Upper lobe of left lung (tissue), 6 donors: ENCODE measurements at regions not wholly inside any gene's neighbourhood (a gene's known extent, or its start where the extent isn't known, plus 50 kb on each side); places are given as distances from the start of the nearest gene placed in this dataset.

Experiments
- ATAC-seq, 2 donors: fragments of 200-7000 bp; cut with Tn5 transposase; one replicate each; pipeline ENCODE4 v1.9.1; 2022; ENCODE audit warnings: mild to moderate bottlenecking in 2 of 2, moderate library complexity in 2 of 2; ENCODE audit not compliant: low FRiP score in 2 of 2
- DNase-seq, 2 donors: peaks; one replicate each; pipeline ENCODE4 v3.0.0-alpha.2; 2019 to 2020
- H3K27ac ChIP-seq, 4 donors: fragments of 200-600 bp; sonication (generic); one replicate each; pipeline ENCODE4 v1.5.1; 2016 to 2019
- H3K27me3 ChIP-seq, 4 donors: fragments of 200-600 bp; sonication (generic); one replicate each; pipeline ENCODE4 v1.5.1; 2017 to 2019
- H3K36me3 ChIP-seq, 4 donors: fragments of 200-600 bp; sonication (generic); one replicate each; pipeline ENCODE4 v1.5.1; 2016 to 2019
- H3K4me1 ChIP-seq, 4 donors: fragments of 200-600 bp; sonication (generic); one replicate each; pipeline ENCODE4 v1.5.1; 2018 to 2019
- H3K4me3 ChIP-seq, 4 donors: fragments of 200-600 bp; sonication (generic); one replicate each; pipeline ENCODE4 v1.5.1; 2017 to 2019; ENCODE audit warnings: mild to moderate bottlenecking in 2 of 4, moderate library complexity in 1 of 4
- H3K9me3 ChIP-seq, 4 donors: fragments of 200-600 bp; sonication (generic); one replicate each; pipeline ENCODE4 v1.5.1; 2018 to 2019
- CTCF ChIP-seq, 6 experiments: fragments of 450-650 bp in 4 of 6; fragments of 200-600 bp in 2 of 6; sonication (generic) in 2 of 6; IDR thresholded peaks; one replicate each; pipeline ENCODE4 v1.5.1; 2016 to 2019; ENCODE audit warnings: antibody characterized with exemption in 6 of 6
- EP300 ChIP-seq, 4 donors: sonication (generic); formaldehyde crosslinking; IDR thresholded peaks; one replicate each; pipeline ENCODE4 v1.5.1; 2017; ENCODE audit warnings: antibody characterized with exemption in 4 of 4, control low read depth in 2 of 4
- POLR2A ChIP-seq, 4 donors: fragments of 450-650 bp; IDR thresholded peaks; one replicate each; pipeline ENCODE4 v1.5.1; 2016 to 2017; ENCODE audit warnings: antibody characterized with exemption in 4 of 4, mild to moderate bottlenecking in 2 of 4
- POLR2AphosphoS5 ChIP-seq, 2 donors: sonication (generic); formaldehyde crosslinking; IDR thresholded peaks; one replicate each; pipeline ENCODE4 v1.5.1; 2017; ENCODE audit warnings: antibody characterized with exemption in 2 of 2
- WGBS, 2 donors: methylation state at CpG; one replicate each; pipeline ENCODE4 v1.1.5; 2017 to 2018; 5-methylcytosine and 5-hydroxymethylcytosine counted together
- donor health status: DM: no; HTN: no; CAD: no; lungs with moderate emphysema.
- donor health status: DM: no; HTN: yes; CAD: no; lungs with severe emphysema.

GRCh38 chr6:139567095-139567494 is 192.6 kb upstream of the CITED2 start:
- no peaks in the 10 kb centered on the region for H3K36me3 ChIP-seq
- WGBS, 2 donors: 84 to 100% methylated on average over 1 to 3 of the region's 3 CpGs
- no peak for ATAC-seq

GRCh38 chr6:139565591-139565990 is 191.1 kb upstream of the CITED2 start:
- Histone ChIP-seq H3K9me3 (no peaks in the 10 kb centered on the region), H3K4me1 (peaks cover 4 to 12% (median 9%) of the 10 kb centered on the region in 4 donors), H3K27ac (no peak overlapping the region), H3K4me3 (no peak overlapping the region), H3K36me3 (no peaks in the 10 kb centered on the region), H3K27me3 (no peaks in the 10 kb centered on the region)
- 0% methylated on average over 1 of the region's 1 CpG for WGBS, 2 donors
- ATAC-seq (no peak), DNase-seq (no peak)
- TF ChIP-seq POLR2A (IDR thresholded peaks at IDR 0.05) (no peak), CTCF (IDR thresholded peaks at IDR 0.05) (no peak), EP300 (IDR thresholded peaks at IDR 0.05) (no peak), POLR2AphosphoS5 (IDR thresholded peaks at IDR 0.05) (no peak)

More at GRCh38 chr6:139567095-139567494, 192.6 kb upstream of the CITED2 start:
- no peaks in the 10 kb centered on the region for H3K27me3 ChIP-seq
- DNase-seq: peak in 1 of 2 donors; percentile 26
- no peak overlapping the region for H3K4me3 ChIP-seq
- TF ChIP-seq EP300 (IDR thresholded peaks at IDR 0.05) (no peak), POLR2AphosphoS5 (IDR thresholded peaks at IDR 0.05) (no peak), POLR2A (IDR thresholded peaks at IDR 0.05) (no peak), CTCF (IDR thresholded peaks at IDR 0.05) (no peak)
- peaks cover 4 to 12% (median 9%) of the 10 kb centered on the region in 4 donors for H3K4me1 ChIP-seq
- H3K9me3 ChIP-seq: no peaks in the 10 kb centered on the region
- no peak overlapping the region for H3K27ac ChIP-seq

GRCh38 chr6:139557547-139557946 is 183.1 kb upstream of the CITED2 start:
- Histone ChIP-seq H3K27ac (no peak overlapping the region), H3K36me3 (no peaks in the 10 kb centered on the region), H3K9me3 (no peaks in the 10 kb centered on the region), H3K4me1 (no peaks in the 10 kb centered on the region), H3K4me3 (no peak overlapping the region), H3K27me3 (no peaks in the 10 kb centered on the region)
- ATAC-seq (no peak), DNase-seq (no peak)
- TF ChIP-seq POLR2AphosphoS5 (IDR thresholded peaks at IDR 0.05) (no peak), EP300 (IDR thresholded peaks at IDR 0.05) (no peak), CTCF (IDR thresholded peaks at IDR 0.05) (no peak), POLR2A (IDR thresholded peaks at IDR 0.05) (no peak)
- 81 to 90% methylated on average over 3 of the region's 3 CpGs for WGBS, 2 donors

GRCh38 chr6:139556532-139556931 is 182.1 kb upstream of the CITED2 start:
- Histone ChIP-seq H3K4me3 (no peak overlapping the region), H3K36me3 (no peaks in the 10 kb centered on the region), H3K9me3 (no peaks in the 10 kb centered on the region), H3K27ac (no peak overlapping the region), H3K27me3 (no peaks in the 10 kb centered on the region), H3K4me1 (no peaks in the 10 kb centered on the region)
- ATAC-seq: no peak
- TF ChIP-seq CTCF (IDR thresholded peaks at IDR 0.05) (no peak), POLR2AphosphoS5 (IDR thresholded peaks at IDR 0.05) (no peak)
- DNase-seq: no peak

- no peaks in the 10 kb centered on the region for H3K36me3 ChIP-seq
- H3K27ac ChIP-seq: no peak overlapping the region
- H3K27me3 ChIP-seq: no peaks in the 10 kb centered on the region
- no peak for DNase-seq
- WGBS, 2 donors: 70 to 81% methylated on average over 7 of the region's 7 CpGs
- no peaks in the 10 kb centered on the region for H3K4me1 ChIP-seq
- no peak for ATAC-seq
- no peak for TF ChIP-seq POLR2A (IDR thresholded peaks at IDR 0.05)
- no peak for TF ChIP-seq CTCF (IDR thresholded peaks at IDR 0.05)
- TF ChIP-seq EP300 (IDR thresholded peaks at IDR 0.05): no peak
- no peak overlapping the region for H3K4me3 ChIP-seq
- no peaks in the 10 kb centered on the region for H3K9me3 ChIP-seq
Observed at GRCh38 chr6:139553916-139554315, 179.5 kb upstream of the CITED2 start.
